DMS153 (cell line): ENCODE measurements at regions not wholly inside any gene's neighbourhood (a gene's known extent, or its start where the extent isn't known, plus 50 kb on each side); places are given as distances from the start of the nearest gene placed in this dataset.
A peak's percentile ranks its signal among the peaks of the same experiment; 100 is the strongest.

Experiments
- DNase-seq: peaks from one replicate; lab custom pipeline; 2025; lab: John Stamatoyannopoulos, UW

DNA sequence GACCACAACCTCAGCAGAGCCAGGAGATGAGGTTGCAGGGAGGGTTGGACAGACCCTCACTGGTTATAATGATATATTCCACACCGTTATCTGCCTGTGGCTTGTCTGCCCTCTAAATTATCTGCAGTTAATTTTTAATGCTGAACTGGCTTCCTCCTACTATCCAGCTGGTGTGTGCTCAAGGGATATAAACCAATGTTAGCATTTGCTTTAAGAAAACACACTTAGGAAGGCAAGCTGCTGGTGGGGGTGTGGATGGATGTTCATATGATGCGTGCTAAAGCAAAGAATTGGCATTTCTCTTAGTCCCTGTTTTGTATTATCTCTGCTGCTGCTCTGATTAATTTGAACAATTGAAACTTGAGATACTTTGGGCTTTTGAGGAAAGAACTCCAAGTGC is 132.2 kb upstream of the NPVF start:
- DNase-seq = peak; percentile 88

GRCh38 chr7:25361387-25361786 is 133.1 kb upstream of the NPVF start:
- no peak for DNase-seq

GRCh38 chr7:25361863-25362262 is 133.6 kb upstream of the NPVF start:
- DNase-seq = no peak

DNA sequence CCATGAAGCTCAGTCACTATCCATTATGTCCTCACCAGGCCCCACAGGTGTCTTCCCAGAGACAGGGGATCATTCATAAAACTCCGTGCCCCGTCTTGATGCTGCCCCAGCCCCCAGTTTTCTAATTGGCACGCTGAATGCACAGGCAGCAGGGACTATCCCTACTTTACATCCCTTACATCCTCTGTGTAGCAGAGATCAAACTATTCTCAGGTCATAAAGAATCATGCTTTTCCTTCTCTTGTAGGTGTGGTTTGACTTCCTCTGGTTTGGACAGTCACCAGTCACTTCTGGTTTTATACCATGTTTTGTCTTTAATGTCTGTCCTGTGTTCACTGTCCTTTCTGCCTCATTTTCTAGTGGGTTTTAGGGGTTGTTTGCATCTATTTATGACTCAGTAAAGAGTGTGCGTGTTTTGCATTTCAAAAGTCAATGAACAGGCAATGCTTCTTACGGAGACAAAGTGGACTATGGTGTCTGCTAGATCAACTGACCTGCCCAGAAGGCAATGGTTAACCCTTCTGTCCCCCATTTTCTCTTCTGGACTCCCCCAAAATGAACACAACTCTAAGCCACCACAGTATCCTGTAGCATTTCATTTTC is 140.4 kb upstream of the NPVF start:
- DNase-seq = no peak

GRCh38 chr7:25369786-25370185 is 141.5 kb upstream of the NPVF start:
- no peak for DNase-seq

DNA sequence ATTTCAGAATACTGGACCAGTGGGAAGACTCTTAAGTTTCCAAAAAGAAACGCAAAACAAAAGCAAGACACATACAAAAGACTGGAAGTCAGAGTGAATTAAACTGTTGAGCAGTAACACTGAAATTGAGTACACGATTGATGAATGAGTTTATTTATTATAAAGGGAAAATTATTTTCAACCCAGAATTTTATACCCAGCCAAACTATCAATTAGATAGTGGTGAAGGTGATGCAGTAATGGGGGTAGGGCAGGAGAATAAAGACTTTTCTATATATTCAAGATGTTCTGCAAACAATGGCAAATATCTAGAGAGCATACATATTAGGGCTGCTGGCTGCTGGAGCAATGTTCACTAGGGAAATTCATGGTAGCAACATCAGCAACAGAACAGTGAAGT is 143.7 kb upstream of the NPVF start:
- no peak for DNase-seq

- no peak for DNase-seq
Measured at GRCh38 chr7:25375805-25376600, 147.7 kb upstream of the NPVF start.

- peak; percentile 45 for DNase-seq
Measured at GRCh38 chr7:25379351-25380300, 151.3 kb upstream of the NPVF start.

DNA sequence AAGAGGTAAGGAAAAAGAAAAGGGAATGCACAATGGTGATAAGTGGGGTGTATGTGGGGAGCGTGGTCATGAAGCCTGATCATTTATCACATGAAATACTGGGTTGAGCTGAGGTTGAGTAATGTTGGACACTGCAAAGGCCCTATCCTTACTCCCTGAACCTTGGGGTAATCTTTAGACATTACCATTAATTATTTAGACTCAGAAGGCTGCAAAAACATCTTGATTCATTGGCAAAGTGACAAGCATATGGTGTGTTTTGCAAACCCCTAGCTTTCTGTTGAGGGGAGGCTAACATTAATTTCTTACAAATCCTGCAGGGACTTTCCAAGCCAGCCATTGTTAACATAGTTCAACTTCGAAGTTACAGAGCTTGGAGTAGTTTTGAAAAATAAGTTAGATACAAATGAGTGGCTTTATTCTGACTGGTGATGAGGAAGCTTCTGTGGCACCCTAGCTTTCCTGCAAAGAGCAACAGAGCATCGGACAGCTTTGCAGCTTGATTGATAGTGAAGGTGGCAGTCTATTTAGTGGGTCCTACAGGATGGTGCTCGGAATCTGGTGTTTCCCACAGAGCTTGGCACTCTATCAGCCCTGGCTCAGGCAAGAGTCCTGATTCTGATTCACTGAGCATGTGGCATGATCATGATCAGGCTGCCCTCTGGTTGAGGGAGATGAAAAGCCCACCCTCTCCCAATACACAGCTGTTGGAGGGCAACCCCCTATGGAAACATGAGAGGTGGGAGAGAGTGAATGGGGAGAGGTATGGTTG is 153.7 kb upstream of the NPVF start:
- no peak for DNase-seq

DNA sequence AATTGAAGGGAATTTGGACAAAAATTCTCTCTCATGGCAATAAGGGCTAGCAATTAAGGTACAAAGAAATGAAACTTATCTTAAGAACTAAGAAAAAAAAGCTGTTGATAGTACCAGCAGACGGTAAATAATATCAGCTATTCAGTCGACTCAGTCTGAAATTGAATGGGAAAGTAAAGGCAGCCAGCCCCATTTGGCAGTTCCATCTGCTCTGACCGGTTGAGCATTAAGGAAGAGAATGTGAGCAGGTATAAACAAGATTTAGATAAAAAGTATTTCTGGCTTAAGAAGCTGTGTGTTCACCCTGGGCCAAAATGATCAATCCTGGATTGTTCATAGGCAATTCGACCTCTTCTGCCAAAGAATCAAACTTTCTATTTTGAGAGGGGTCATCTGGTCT is 154.6 kb upstream of the NPVF start:
- DNase-seq = no peak

DNA sequence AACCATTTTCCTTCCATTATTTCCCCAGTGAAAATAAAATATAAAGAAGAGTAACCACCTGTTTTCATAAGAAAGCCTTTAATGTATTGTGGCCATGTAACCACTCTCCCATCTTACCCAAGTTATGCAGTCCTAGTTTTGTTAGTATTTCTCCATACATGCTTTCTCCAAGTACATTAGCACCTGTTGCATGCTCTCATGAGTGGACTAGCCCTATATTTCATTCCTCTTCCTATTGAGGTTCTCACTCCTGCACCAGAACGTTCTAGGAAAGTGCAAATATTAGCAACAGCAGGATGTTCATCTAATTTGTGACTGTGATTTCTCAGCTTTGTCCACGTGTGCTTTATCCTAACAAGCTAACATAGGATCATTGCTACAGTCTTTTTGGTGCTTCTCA is 155.1 kb upstream of the NPVF start:
- DNase-seq = no peak

DNA sequence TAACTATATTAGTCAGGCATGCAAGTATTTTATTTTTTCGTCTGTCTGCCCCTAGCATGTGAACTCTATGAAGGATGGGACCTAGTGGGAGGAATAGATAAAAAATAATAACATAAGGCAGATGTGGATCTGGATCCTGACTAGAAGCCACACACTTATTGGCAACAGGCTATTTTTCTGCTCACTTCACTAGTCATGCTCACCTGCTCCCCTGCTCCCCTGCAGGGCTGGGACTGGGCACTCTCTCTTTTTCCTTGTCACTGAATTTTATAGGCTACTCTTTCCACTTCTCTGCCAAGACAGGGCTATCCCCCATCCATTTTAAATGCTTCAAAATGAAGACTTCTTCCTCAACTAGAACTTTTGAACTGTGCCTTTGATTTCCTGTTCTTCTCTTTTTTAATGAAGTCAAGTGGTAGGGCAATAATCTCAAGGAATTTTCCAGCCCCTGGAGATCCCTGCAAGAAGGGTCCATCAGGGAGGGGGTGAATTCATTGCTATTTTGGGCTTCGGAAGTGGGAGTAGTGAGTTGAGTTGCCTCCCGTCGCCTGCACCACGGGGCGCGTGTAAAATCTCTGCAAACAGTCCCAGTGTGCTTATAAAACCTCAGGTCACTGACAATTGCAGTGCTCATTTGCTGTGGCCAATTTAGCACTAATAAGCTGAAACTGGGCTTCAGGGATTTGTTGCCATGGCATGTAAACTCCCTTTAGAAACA is 156.7 kb upstream of the NPVF start:
- peak; percentile 35 for DNase-seq

DNA sequence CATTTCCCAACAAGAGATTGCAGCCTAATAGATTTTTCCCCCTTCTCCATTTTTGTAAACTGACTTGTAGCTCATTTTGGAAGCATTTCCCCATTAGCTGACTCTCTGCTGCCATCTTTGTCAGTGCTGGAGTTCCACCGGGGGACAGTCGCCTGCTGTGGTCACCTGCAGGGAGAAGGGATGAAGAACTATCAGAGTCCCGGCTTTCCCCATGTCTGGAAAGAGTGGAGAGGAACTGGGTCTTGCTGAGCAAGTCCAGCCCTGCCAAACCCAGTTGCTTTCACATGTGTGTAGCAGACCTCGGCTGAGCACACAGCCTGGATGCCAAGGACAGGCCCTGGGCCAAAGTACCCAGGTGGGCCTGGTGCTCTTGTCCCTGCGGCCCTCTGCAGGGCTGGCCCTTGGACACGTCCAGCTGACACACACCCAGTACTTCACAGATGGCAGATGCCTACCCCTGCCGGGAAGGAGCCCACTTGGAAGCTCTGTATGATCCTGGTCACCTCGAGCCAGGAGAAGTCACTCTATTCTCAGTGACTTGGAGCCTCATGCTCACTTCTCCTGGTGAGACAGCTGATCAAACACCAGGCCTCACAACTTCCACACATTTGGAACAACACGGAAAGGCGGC is 157.3 kb upstream of the NPVF start:
- DNase-seq = no peak

GRCh38 chr7:25386311-25386744 is 158.0 kb upstream of the NPVF start:
- DNase-seq = no peak

- DNase-seq = no peak
Measured at GRCh38 chr7:25388681-25389080, 160.4 kb upstream of the NPVF start.

- peak; percentile 63 for DNase-seq
Measured at GRCh38 chr7:25389489-25390106, 161.3 kb upstream of the NPVF start.

- DNase-seq = peak; percentile 30
Measured at GRCh38 chr7:25391295-25391861, 163.1 kb upstream of the NPVF start.

- DNase-seq = no peak
Measured at GRCh38 chr7:25391961-25392587, 163.8 kb upstream of the NPVF start.

GRCh38 chr7:25392588-25393338 is 164.5 kb upstream of the NPVF start:
- DNase-seq = no peak
